ENCODE measurements at regions not wholly inside any gene's neighbourhood (a gene's known extent, or its start where the extent isn't known, plus 50 kb on each side); places are given as distances from the start of the nearest gene placed in this dataset.
"Not testable (repeated sequence)": the region's sequence is repeated elsewhere in the genome, so short reads cannot be mapped to it uniquely, and the experiment has no call there.

- TF ChIP-seq POLR2A (IDR thresholded peaks at IDR 0.05); CTCF (IDR thresholded peaks at IDR 0.05); POLR2AphosphoS5 (IDR thresholded peaks at IDR 0.05; ENCODE audit: insufficient read depth in 1 of 2, low read depth in 1 of 2): not testable (repeated sequence)
Observed at GRCh38 chr18:73516056-73516455, 631.6 kb downstream of the FBXO15 start.

Measured in vagina (tissue), 2 donors.